Lung (tissue), 11 donors: ENCODE measurements at regions not wholly inside any gene's neighbourhood (a gene's known extent, or its start where the extent isn't known, plus 50 kb on each side); places are given as distances from the start of the nearest gene placed in this dataset.

Source experiments
- ATAC-seq: fragments of 200-7000 bp; cut with Tn5 transposase; one replicate; pipeline ENCODE4 v1.9.1; 2020; ENCODE audit warnings: moderate number of reproducible peaks; ENCODE audit not compliant: insufficient read depth, low FRiP score
- DNase-seq, 3 donors: peaks; one replicate each; pipeline ENCODE4 v3.0.0-alpha.2; 2013 to 2017
- H3K27ac ChIP-seq, 2 donors: one replicate each; pipeline ENCODE4 v1.5.1; 2013; ENCODE audit warnings: mild to moderate bottlenecking in 2 of 2, moderate library complexity in 2 of 2, control low read depth in 1 of 2, inconsistent platforms in 1 of 2, low read depth in 1 of 2, low read length in 1 of 2
- H3K27me3 ChIP-seq, 3 donors: one replicate each; pipeline ENCODE4 v1.5.1; 2013; ENCODE audit warnings: low read length in 2 of 3; ENCODE audit not compliant: control insufficient read depth in 3 of 3, insufficient read depth in 3 of 3
- H3K36me3 ChIP-seq, 4 donors: one replicate each; pipeline ENCODE4 v1.5.1; 2013; ENCODE audit warnings: low read length in 4 of 4, mild to moderate bottlenecking in 1 of 4, moderate library complexity in 1 of 4; ENCODE audit not compliant: control insufficient read depth in 4 of 4, insufficient read depth in 4 of 4
- H3K4me1 ChIP-seq, 5 donors: one replicate each; pipeline ENCODE4 v1.5.1; 2013; ENCODE audit warnings: low read length in 5 of 5, mild to moderate bottlenecking in 2 of 5, moderate library complexity in 1 of 5; ENCODE audit not compliant: control insufficient read depth in 5 of 5, insufficient read depth in 5 of 5
- H3K4me3 ChIP-seq: one replicate; pipeline ENCODE4 v1.5.1; 2013; ENCODE audit warnings: mild to moderate bottlenecking, control low read depth, moderate library complexity
- H3K9ac ChIP-seq, 2 donors: one replicate each; pipeline ENCODE4 v1.5.1; 2013; ENCODE audit warnings: low read length in 2 of 2, control low read depth in 1 of 2; ENCODE audit not compliant: insufficient read depth in 1 of 2
- H3K9me3 ChIP-seq, 4 donors: one replicate each; pipeline ENCODE4 v1.5.1; 2013; ENCODE audit warnings: low read length in 3 of 4, mild to moderate bottlenecking in 1 of 4, moderate library complexity in 1 of 4; ENCODE audit not compliant: control insufficient read depth in 4 of 4, insufficient read depth in 3 of 4
- CTCF ChIP-seq: IDR thresholded peaks from 2 replicates; pipeline ENCODE4 v1.5.1; 2012; ENCODE audit warnings: mild to moderate bottlenecking; ENCODE audit errors: control extremely low read depth, extremely low read depth
- WGBS, 2 donors: extraction: QIAGEN DNeasy Blood & Tissue Kit; methylation state at CpG; one replicate each; pipeline ENCODE4 v1.1.7; 2013; 5-methylcytosine and 5-hydroxymethylcytosine counted together
- donor health status: control.
- donor health status: control.
- donor health status: Bipolar disorder and iron deficiency.
- donor health status: healthy.
- donor health status: DM: yes; HTN: yes; CAD: no.

- TF ChIP-seq CTCF: no peak
- DNase-seq (no peak), ATAC-seq (no peak)
- peaks cover 0 to 15% (median 4%) of the 10 kb centered on the region in 5 donors for H3K4me1 ChIP-seq
- H3K9me3 ChIP-seq: peaks cover 2 to 19% (median 6%) of the 10 kb centered on the region in 4 donors
- no peaks in the 10 kb centered on the region for H3K36me3 ChIP-seq
- H3K9ac ChIP-seq: no peak overlapping the region
- WGBS, 2 donors: 95 to 96% methylated on average over 3 of the region's 3 CpGs
- no peaks in the 10 kb centered on the region for H3K27me3 ChIP-seq
- no peak overlapping the region for H3K4me3 ChIP-seq
- H3K27ac ChIP-seq: no peak overlapping the region
Observed at GRCh38 chr11:104488561-104488960, 324.6 kb upstream of the PDGFD start.

GRCh38 chr11:104487046-104487806, 323.3 kb upstream of the PDGFD start:
- Histone ChIP-seq H3K9me3 (peaks cover 2 to 19% (median 6%) of the 10 kb centered on the region in 4 donors), H3K27ac (no peak overlapping the region), H3K4me1 (peaks cover 0 to 15% (median 4%) of the 10 kb centered on the region in 5 donors), H3K27me3 (no peaks in the 10 kb centered on the region), H3K9ac (no peak overlapping the region), H3K36me3 (no peaks in the 10 kb centered on the region), H3K4me3 (no peak overlapping the region)
- WGBS, 2 donors: 47 to 69% methylated on average over 4 of the region's 4 CpGs
- DNase-seq (peak in 2 of 3 donors; percentile 11 to 12), ATAC-seq (no peak)
- TF ChIP-seq CTCF: no peak

DNA sequence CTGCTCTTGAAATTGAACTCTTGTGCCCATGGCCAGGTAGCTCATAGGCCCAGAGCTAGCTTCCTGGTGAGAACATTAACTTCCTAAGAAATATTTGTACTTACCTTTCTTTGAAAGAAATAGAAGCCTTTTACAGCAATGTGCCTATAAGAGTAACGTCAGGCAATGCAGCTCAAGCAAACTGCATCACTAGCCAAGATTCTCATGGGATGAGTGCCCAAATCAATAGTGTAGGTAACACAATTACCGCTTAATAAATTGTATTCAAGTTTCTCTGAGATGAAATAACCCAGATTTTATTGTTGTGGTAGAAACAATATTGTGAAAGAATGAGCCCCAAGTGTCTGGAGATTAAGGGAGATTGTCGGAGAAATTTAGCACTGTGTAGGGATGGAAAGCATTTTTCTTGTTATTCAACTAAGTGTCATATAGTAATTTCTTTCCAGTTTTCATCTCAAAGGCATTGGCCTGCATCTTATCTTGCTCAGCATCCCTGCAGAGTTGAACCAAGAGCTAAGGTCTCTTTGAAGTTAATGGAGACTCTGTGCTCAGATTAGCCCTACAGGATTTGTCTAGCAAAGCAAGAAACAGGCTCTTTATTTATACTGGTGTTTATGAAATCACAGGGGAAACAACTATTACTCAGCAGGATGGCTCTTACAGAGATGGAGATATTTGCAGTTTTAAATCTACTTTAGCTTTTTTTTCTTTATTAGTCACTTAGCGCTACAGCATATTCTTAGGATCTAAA, 321.0 kb upstream of the PDGFD start:
- Histone ChIP-seq H3K4me1 (peaks cover 0 to 15% (median 4%) of the 10 kb centered on the region in 5 donors), H3K9ac (no peak overlapping the region), H3K9me3 (peaks cover 0 to 6% (median 3%) of the 10 kb centered on the region in 4 donors), H3K4me3 (no peak overlapping the region), H3K36me3 (no peaks in the 10 kb centered on the region), H3K27ac (no peak overlapping the region), H3K27me3 (no peaks in the 10 kb centered on the region)
- ATAC-seq: no peak
- 65 to 66% methylated on average over 4 of the region's 4 CpGs for WGBS, 2 donors
- DNase-seq: peak in 2 of 3 donors; percentile 26 to 40
- no peak for TF ChIP-seq CTCF
